GM19351 (cell line): ENCODE measurements at regions not wholly inside any gene's neighbourhood (a gene's known extent, or its start where the extent isn't known, plus 50 kb on each side); places are given as distances from the start of the nearest gene placed in this dataset.

Source experiments
- ATAC-seq: cut with Tn5 transposase; IDR thresholded peaks from one replicate; pipeline ENCODE4 v1.9.1; 2021; ENCODE audit warnings: mild to moderate bottlenecking, moderate library complexity; ENCODE audit not compliant: unreplicated experiment

DNA sequence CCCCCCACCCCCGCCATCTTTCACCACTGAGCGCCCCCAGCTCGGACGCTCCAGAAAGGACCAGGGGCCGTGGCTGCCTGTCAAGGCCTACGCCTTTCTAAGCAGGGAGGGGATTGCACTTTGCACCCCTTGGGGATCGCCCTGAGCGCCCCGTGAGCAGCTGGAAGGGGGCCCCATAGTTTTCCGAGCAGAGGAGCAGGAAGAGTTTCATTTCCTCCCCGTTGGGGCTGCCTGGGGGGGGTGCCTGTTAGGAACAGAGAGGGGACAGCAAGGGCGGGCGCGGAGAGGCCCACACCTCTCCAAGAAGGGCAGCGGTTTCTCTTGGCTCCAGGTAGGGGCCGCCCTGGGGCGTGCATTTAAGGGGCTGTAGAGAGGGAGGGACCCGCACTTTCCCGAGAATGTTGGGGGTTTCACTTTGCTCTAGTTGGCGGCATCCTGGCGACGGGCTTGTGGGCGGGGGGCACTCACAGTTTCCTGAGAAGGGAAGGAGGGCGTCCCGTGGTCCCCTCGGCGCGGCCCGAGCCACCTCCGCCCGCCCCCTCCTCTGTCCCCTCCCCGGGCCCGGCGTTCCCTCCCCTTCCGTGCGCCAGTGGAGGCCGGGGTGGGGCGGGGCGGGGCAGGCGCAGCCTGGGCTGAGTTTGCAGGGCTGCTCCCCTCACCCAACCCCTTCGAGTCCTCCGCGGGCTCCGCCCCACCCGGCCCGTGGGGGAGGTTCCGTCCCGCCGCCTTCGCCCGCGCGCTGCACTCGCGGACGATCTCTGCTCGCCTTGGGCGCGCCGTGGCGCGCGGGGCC is 82.3 kb upstream of the CD99 start:
- ATAC-seq: peak; percentile 92

DNA sequence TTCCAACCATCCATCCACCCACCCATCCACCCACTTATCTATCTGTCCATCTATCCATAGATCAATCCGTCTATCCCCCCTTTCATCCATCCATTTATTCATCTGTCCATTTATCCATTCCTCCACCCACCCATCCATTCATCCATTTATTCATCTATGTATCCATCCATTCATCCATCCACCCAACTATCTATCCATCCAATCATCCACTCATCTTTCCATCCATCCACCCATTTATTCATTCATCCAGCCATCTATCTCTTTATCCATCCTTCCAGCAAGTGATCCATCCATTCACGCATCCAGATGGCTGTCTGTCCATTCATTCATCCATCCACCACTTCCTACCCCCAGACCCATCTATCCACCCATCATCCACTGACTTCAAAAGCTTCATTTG is 84.0 kb upstream of the CD99 start:
- no peak for ATAC-seq

DNA sequence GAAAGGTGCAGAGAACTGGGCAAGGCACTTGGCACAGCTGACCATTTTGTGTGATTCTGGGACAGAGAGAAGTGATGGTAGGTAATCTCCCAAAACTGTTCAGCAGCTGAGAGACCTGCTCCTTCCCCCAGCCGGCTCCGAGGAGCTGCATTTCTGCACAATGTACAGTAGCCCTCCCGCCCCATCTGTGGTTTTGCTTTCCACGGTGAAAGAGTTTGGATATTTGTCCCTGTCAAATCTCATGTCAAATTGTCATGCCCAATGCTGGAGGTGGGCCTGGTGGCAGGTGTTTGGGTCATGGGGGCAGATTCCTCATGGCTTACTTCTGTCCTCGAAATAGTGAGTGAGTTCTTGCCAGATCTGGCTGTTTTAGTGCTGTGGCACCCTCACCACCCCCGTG is 90.5 kb upstream of the CD99 start:
- ATAC-seq: no peak

DNA sequence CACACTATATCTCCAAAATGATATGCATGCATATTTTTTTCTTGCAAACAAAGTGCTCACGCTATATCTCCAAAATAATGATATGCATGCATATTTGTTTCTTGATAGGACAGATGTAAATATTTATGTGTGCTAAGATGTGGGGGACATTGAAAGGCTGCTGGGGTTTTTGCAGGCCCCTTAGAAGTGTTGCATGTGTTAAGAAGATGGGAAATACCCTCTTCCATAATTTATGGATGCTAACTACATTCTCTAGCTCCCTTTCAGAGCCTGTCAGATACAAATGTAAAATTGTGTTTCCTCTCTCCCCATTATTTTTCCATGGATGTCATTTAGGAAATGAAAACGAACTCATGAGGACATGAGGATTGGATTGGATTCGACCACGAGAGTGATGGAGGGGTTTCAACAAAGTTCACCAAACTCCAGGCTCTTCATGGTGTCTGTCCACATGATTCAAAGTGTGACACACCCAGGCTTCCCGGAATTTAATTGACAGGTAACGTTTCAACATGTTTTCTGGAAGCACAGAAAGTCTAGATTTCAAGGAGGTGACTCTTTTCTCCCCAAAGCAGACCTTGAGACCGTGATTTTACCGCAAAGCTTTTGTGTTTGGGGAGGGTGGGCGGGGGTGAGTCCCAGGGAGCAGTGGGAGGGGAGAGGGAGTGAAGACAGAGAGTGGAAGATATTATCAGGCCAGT is 94.4 kb upstream of the CD99 start:
- no peak for ATAC-seq

DNA sequence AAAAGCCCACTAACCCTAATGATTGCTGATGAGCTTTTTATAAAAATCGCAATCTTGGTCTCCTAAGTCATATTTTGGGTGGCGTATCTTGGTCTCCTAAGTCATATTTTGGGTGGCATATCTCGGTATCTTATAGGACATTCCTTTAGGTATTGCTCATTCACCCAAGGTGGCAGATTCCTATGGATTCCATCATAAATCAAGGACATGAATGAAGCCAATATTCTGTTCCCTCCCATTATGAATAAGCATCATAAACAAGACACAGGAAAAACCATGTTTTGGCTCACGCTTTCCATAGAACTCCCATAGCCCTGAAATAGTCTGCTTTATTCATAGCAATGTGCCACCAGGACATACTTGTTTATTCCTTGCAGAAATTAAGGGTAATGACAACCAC is 95.0 kb upstream of the CD99 start:
- no peak for ATAC-seq

DNA sequence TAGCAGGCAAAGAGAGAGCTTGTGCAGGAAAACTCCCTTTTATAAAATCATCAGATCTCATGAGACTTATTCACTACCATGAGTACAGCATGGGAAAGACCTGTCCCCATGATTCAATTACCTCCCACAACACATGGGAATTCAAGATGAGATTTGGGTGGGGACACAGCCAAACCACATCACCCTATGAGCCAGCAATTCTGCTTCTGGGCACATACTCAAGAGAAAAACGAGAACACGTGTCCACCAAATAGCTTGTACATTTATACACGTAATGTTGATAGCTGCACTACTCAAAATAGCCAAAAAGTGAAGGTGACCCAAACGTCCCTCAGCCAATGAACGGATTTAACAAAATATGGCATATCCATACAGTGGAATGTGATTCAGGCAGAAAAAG is 94.5 kb upstream of the DHRSX start:
- ATAC-seq: no peak

DNA sequence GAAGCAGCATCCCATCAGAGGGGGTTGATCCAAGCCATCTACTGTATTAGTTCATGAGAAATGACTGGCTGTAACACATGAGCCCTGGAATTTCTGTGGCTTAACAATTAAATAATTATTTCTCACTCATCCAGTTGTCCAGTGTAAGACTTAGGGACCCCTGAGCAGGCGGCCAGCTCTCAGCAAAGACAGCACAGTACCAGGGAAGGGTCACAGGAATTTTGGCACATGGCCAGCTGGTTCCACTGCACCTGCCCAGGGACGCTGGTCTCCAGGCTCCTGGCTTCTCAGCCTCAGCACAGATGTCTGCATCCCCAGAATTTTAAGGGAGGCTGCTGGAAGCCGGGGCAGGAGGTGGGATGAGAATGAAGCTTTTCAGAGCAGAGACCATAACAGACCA is 93.7 kb upstream of the DHRSX start:
- ATAC-seq: no peak

DNA sequence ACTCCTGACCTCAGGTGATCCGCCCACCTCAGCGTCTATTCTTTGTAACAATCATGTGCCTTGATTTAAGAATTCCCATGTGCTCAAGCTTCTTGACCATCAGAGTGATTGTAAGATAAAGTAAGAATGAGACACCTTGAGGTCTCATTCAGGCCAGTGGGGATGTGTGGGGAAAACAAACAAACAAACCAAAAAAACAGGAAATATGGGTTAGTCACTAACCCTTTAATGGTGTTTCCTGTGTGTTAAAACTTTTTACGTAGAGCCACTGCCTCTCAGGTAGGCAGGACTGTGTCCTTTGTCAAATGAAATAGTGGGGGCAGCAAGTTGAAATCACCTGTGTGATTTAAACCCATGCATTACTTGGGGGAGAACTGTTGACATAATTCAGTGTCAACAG is 91.5 kb upstream of the DHRSX start:
- no peak for ATAC-seq

DNA sequence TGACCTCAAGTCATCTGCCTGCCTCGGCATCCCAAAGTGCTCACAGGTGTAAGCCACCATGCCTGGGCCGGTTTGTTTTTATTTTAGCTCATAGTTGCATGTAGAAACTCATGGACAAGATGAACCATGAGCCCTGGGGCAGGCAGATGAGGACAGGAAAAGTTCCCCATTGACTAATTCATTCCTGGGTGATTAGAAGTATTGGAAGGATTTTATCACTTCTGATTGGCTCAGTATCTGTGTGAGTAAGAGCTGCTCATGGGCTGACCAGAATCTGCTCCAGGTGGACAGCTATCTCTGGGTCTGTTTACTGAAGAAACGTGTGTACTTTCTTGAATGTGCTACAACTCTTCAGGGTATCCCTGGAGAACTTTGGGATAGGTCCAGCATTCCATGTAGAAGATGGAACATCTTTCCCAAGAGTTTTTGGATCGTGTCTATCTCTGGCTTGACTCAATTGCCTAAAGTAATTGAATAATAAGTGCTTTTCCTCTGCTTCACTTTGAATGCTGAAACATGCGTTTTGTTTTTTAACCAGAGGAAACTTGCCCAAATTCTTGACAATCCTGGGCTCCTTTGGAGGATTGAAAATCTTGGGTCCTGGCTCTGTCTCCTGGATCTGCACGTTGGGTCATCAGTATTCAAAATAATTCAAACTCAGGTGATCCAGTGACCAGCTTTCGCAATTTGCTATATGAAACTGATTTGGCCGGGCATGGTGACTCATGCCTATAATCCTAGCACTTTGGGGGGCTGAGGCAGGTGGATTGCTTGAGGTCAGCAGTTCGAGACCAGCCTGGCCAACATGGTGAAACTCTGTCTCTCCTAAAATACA is 88.6 kb upstream of the DHRSX start:
- no peak for ATAC-seq

DNA sequence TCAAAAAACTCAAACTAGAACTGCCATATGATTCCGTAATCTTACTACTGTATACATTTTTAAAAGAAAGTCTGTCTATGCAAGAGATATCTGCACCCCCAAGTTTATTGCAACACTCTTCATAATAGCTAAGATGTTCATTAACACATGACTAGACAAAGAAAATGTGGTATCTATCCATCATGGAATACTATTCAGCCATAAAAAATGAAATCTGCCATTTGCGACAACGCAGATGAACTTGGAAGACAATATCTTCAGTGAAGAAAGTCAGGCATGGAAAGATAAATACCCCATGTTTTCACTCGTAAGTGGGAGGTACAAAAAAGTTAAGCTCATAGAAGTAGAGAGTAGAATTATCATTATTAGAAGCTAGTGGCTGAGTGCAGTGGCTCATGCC is 87.3 kb upstream of the DHRSX start:
- ATAC-seq: no peak

DNA sequence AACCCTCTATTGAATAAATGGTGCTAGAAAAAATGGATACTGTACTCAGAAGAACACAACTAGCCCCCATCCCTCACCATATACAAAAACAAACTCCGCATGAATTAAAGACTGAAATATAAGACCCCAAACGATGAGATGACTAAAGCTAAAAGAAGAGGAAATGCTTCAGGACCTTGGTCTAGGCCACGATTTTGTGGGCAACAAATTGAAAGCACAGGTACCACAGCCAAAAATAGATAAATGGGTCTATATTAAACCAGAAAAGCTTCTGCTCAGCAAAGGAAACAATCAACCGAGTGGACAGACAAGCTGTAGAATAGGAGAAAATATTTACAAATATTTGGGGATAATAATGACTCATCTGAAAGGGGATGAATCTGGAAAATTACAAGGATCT is 86.4 kb upstream of the DHRSX start:
- no peak for ATAC-seq

DNA sequence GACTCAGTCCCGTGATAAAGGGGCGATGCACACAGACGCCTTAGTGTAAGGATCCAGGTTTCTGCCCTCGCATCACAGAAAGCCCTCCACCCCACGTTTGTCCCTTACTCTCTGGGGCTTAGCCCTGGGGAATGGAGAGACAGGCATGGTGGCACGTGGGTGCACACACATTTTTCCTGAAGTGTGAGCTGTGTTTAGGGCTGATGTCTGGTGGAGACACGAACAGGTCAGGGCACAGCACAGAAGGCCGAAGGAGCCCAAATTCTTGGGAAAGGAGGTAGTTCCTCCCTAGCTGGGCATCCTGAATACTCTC is 84.3 kb upstream of the DHRSX start:
- ATAC-seq: no peak

DNA sequence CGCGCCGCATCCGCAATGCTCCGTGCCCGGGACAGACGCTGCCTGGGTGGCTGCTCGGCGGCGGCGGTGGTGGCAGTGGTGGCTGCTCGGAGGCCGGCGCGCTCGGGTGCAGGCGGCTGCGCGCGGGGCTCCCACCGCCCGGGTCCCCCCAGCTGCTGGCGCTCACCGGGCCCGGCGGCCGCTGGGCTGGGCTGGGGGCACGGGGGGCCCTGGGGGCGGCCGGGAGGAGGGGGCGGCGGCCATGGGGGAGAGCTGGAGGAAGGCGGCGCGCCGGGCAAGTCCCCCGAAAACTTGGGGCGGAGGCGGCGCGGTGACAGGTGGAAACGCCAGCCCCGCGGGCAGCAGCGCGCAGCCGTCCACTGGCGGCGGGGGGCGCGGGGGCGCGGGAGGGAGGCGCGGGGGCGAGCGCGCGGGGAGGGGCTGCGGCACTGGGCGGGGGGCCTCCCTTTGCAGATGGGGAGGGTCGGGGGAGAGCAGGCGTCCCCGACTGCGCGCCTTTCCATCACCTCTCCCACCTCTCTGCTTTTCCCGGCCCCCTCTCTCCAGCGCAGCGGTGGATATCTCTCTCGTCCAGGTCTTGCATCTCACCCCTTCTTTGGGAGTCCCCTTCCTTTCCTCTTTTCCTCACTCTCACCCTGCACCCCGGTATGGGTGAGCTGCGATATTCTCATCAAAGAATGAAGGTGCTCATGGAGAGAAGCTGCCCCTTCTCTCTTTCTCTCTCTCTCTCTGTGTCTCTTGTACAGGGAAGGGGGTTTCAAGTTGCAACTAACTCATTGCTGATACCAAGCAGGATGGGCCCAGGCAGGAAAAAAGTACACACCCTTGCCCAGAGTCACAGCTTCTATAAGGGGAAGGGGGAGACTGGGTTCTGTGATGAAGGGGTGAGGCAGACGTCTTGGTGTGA is 83.7 kb upstream of the DHRSX start:
- ATAC-seq: no peak

DNA sequence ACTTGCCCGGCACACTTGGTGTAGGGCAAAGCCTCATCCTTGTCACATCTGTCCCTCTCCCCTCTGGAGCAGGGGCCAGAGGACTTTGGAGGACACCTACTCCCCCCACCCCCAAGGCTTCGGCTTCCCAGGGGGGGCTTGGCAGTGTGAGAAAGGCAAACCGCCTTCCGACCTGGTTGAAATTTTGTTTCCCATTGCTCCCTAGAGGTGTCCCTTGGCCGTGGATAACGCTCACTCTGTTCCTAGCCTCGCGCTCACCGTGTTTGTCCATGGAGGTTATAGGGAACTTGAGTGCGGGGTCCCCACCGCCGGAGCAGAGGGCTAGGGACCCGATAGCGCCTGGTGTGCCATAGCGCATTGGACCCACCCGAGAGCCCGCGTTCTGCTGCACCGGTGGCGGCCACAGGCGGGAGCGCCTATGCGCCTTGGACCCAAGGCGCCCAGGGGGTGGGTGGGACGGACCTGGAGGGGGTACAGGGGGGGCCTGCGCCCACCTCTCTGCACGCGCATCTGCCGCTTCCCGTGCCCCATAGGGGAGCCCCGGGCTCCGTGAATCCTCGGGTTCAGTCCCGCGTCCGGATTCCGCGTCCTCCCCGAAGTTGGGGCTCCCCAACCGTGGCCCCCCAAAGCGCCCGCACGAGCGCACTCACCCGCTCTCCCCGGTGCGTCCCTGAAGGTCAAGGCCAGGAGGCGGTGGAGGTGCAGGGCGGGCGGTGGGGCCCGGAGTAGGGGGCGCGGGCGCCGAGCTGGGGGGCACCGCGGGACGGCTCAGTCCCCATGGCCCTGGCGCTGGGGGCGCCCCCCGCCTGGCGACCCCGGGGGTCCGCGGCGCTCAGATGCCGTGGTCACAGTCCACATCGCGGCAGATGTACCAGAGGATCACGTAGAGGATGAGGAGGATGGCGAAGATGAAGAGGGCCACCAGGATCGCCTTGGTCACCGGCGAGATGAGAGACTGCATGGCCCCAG is 82.7 kb upstream of the DHRSX start:
- no peak for ATAC-seq

DNA sequence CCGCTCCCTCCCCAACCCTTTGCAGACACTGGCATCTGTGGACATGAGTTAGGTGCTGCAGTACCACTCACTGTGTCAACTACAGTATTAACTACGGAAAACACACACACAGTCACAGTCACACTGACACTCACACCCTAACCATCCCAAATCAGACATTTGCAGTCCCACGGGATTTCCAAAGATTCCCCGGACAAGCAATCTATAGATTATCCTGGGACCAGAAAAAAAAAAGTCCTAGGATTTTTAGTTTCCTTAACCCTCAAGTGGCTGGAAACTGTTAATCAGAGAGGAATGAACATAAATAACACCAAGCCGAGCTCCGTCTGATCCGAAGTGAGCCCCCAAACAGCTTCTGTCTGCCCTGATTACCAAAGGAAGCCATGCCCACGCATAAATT is 81.9 kb upstream of the DHRSX start:
- no peak for ATAC-seq

DNA sequence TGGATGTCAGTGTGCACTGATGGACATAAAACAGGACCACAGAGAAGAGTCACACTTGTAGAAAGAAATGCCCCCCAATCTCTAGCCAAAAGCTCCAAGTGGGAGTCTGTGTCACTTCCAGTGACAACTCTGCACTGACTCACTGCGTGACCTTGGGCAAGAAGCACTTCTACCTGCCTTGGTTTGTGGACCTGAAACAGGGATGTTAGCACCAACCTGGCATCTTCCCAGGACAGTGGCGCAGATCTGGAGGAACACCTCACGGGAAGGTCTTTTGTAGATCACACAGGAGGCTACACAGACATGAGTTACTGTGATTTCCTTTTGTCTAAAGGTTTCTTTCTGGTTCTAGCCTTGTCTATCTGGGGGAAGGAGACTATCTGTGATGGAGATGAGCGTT is 80.5 kb upstream of the DHRSX start:
- no peak for ATAC-seq

DNA sequence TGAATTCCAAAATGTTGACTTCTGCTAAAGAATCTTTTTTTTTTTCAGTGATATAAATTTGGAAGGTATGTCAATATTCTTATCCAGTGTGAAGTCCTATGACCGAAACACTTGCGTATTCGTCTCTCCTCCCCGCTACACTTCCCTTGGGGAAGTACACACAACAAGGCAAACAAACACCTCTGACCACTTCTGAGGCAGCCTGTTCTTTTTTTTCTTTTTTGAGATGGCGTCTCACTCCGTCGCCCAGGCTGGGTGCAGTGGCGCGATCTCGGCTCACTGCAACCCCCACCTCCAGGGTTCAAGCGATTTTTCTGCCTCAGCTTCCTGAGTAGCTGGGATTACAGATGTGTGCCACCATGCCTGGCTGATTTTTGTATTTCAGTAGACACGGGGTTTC is 78.1 kb upstream of the DHRSX start:
- ATAC-seq: peak; percentile 59

DNA sequence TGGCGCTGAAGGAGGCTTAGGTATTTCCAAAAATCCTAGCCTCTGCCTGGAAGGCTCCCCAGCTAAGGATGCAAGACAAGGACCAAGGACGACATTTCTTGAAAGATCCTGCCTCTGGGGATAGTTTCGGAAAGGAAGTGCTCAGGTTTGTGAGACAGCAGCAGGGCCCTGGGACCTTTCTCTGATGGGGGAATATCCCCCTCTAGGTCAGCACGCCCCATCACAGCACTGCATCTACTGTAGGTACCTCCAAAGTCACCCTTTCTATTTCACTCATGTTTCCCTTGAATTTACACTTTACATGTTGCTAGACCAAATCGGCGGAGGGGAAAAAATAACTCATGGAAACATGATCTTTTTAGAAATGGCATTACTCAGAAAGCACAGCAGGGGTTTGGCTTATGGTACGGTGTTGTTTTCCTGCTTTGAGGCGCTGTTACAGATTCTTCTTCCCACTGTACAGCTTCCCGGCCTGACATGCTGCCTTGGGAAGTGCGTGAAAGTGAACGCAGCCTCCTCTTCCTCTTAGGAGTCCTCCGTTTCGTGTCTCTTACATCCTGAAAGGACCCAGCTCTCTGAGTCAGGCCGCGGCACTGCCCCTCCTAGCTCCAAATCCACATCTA is 77.2 kb upstream of the DHRSX start:
- ATAC-seq: no peak

DNA sequence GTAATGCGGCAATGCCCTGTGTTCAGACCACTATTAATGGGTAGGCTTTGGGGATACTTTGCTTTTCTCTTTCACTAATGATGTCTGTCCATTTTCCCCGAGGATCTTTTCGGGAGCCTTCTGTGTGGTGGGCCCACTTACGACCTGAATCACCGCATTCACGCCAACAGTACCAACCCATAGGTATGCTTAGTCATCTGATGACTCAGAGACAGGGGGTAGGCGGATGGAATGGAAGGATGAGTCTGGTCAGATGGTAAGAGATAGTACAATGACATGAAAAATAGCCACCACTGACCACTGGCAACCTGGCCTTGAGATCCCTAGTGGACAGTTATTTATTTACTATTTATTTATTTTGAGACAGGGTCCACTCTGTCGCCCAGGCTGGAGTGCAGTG is 76.0 kb upstream of the DHRSX start:
- no peak for ATAC-seq
